ENCODE measurements at regions not wholly inside any gene's neighbourhood (a gene's known extent, or its start where the extent isn't known, plus 50 kb on each side); places are given as distances from the start of the nearest gene placed in this dataset.

- Histone ChIP-seq H3K27ac (no peak overlapping the region), H3K4me3 (no peak overlapping the region), H3K4me1 (replicated peaks in 1 of 2) (no peaks in the 10 kb centered on the region)
- in situ Hi-C loops (cut with MboI; ENCODE audit: low pct_unique_long_range_greater_than_20kb in 2 of 9, low sequenced_read_pairs in 9 of 9, unreplicated experiment in 9 of 9): no loop called here
- no peak for ATAC-seq (replicated peaks in 6 of 8)
- WGBS, 10 experiments: 0 to 100% (median 71%) methylated on average over 1 to 5 of the region's 5 CpGs
Measured at GRCh38 chr15:79230766-79231165, 51.8 kb upstream of the ANKRD34C start.

GRCh38 chr15:79222808-79223207 is 59.7 kb upstream of the ANKRD34C start:
- no peaks in the 10 kb centered on the region for H3K4me1 ChIP-seq (replicated peaks in 1 of 2)
- in situ Hi-C loops (cut with MboI; ENCODE audit: low pct_unique_long_range_greater_than_20kb in 2 of 9, low sequenced_read_pairs in 9 of 9, unreplicated experiment in 9 of 9): no loop called here
- H3K4me3 ChIP-seq: no peak overlapping the region
- no peak overlapping the region for H3K27ac ChIP-seq
- 0 to 100% (median 22%) methylated on average over 1 of the region's 2 CpGs; no CpG with 5 or more reads in 7 of the 10 experiments for WGBS, 10 experiments
- ATAC-seq (replicated peaks in 6 of 8): no peak

- ATAC-seq (replicated peaks in 6 of 8): no peak
- 37 to 50% (median 50%) methylated on average over 1 to 2 of the region's 2 CpGs; no CpG with 5 or more reads in 7 of the 10 experiments for WGBS, 10 experiments
- Histone ChIP-seq H3K4me3 (no peak overlapping the region), H3K4me1 (replicated peaks in 1 of 2) (no peaks in the 10 kb centered on the region), H3K27ac (no peak overlapping the region)
- in situ Hi-C loops (cut with MboI; ENCODE audit: low pct_unique_long_range_greater_than_20kb in 2 of 9, low sequenced_read_pairs in 9 of 9, unreplicated experiment in 9 of 9): no loop called here
Measured at GRCh38 chr15:79221696-79222095, 60.8 kb upstream of the ANKRD34C start.

- H3K4me1 ChIP-seq (replicated peaks in 1 of 2): no peaks in the 10 kb centered on the region
- ATAC-seq (replicated peaks in 6 of 8): peak in 2 of 8 experiments; percentile 58 to 61
- H3K4me3 ChIP-seq: no peak overlapping the region
- WGBS, 10 experiments: 0 to 80% (median 44%) methylated on average over 1 to 2 of the region's 4 CpGs; no CpG with 5 or more reads in 4 of the 10 experiments
- in situ Hi-C loops (cut with MboI; ENCODE audit: low pct_unique_long_range_greater_than_20kb in 2 of 9, low sequenced_read_pairs in 9 of 9, unreplicated experiment in 9 of 9): no loop called here
- H3K27ac ChIP-seq: no peak overlapping the region
Measured at GRCh38 chr15:79219393-79220056, 63.0 kb upstream of the ANKRD34C start.

GRCh38 chr15:79218588-79219200 is 63.8 kb upstream of the ANKRD34C start:
- Histone ChIP-seq H3K4me1 (replicated peaks in 1 of 2) (no peaks in the 10 kb centered on the region), H3K4me3 (no peak overlapping the region), H3K27ac (no peak overlapping the region)
- ATAC-seq (replicated peaks in 6 of 8): peak in 3 of 8 experiments; percentile 22 to 67 (median 43)
- in situ Hi-C loops (cut with MboI; ENCODE audit: low pct_unique_long_range_greater_than_20kb in 2 of 9, low sequenced_read_pairs in 9 of 9, unreplicated experiment in 9 of 9): no loop called here
- WGBS, 10 experiments: 0 to 90% (median 51%) methylated on average over 1 to 4 of the region's 5 CpGs

GRCh38 chr15:79213650-79214049 is 68.9 kb upstream of the ANKRD34C start:
- 23 to 75% (median 48%) methylated on average over 1 to 3 of the region's 3 CpGs; no CpG with 5 or more reads in 4 of the 10 experiments for WGBS, 10 experiments
- no peaks in the 10 kb centered on the region for H3K4me1 ChIP-seq (replicated peaks in 1 of 2)
- ATAC-seq (replicated peaks in 6 of 8): no peak
- no peak overlapping the region for H3K4me3 ChIP-seq
- in situ Hi-C loops (cut with MboI; ENCODE audit: low pct_unique_long_range_greater_than_20kb in 2 of 9, low sequenced_read_pairs in 9 of 9, unreplicated experiment in 9 of 9): no loop called here
- H3K27ac ChIP-seq: no peak overlapping the region

- in situ Hi-C loops (cut with MboI; ENCODE audit: low pct_unique_long_range_greater_than_20kb in 2 of 9, low sequenced_read_pairs in 9 of 9, unreplicated experiment in 9 of 9): no loop called here
- ATAC-seq (replicated peaks in 6 of 8): peak in 3 of 8 experiments; percentile 18 to 43 (median 24)
Measured at GRCh38 chr15:79212589-79213157, 69.8 kb upstream of the ANKRD34C start.

GRCh38 chr15:79211481-79211880 is 71.0 kb upstream of the ANKRD34C start:
- in situ Hi-C loops (cut with MboI; ENCODE audit: low pct_unique_long_range_greater_than_20kb in 2 of 9, low sequenced_read_pairs in 9 of 9, unreplicated experiment in 9 of 9): no loop called here
- H3K4me1 ChIP-seq (replicated peaks in 1 of 2): no peaks in the 10 kb centered on the region
- no peak overlapping the region for H3K4me3 ChIP-seq
- 0 to 100% (median 89%) methylated on average over 1 of the region's 1 CpG; no CpG with 5 or more reads in 1 of the 10 experiments for WGBS, 10 experiments
- no peak for ATAC-seq (replicated peaks in 6 of 8)
- H3K27ac ChIP-seq: no peak overlapping the region

More at GRCh38 chr15:79212589-79213157, 69.8 kb upstream of the ANKRD34C start:
- 36 to 100% (median 60%) methylated on average over 1 to 9 of the region's 11 CpGs; no CpG with 5 or more reads in 3 of the 10 experiments for WGBS, 10 experiments
- Histone ChIP-seq H3K27ac (no peak overlapping the region), H3K4me1 (replicated peaks in 1 of 2) (no peaks in the 10 kb centered on the region), H3K4me3 (no peak overlapping the region)

- in situ Hi-C loops (cut with MboI; ENCODE audit: low pct_unique_long_range_greater_than_20kb in 2 of 9, low sequenced_read_pairs in 9 of 9, unreplicated experiment in 9 of 9): no loop called here
- WGBS, 10 experiments: 20 to 80% (median 40%) methylated on average over 1 to 11 of the region's 17 CpGs; no CpG with 5 or more reads in 3 of the 10 experiments
- no peak for ATAC-seq (replicated peaks in 6 of 8)
- no peak overlapping the region for H3K27ac ChIP-seq
- H3K4me1 ChIP-seq (replicated peaks in 1 of 2): no peaks in the 10 kb centered on the region
- H3K4me3 ChIP-seq: no peak overlapping the region
Measured at GRCh38 chr15:79209690-79210089, 72.8 kb upstream of the ANKRD34C start.

GRCh38 chr15:79209116-79209515 is 73.4 kb upstream of the ANKRD34C start:
- H3K4me1 ChIP-seq (replicated peaks in 1 of 2): no peaks in the 10 kb centered on the region
- WGBS, 10 experiments: 72 to 100% (median 89%) methylated on average over 1 to 6 of the region's 7 CpGs; no CpG with 5 or more reads in 2 of the 10 experiments
- ATAC-seq (replicated peaks in 6 of 8): peak in 5 of 8 experiments; percentile 26 to 70 (median 31)
- in situ Hi-C loops (cut with MboI; ENCODE audit: low pct_unique_long_range_greater_than_20kb in 2 of 9, low sequenced_read_pairs in 9 of 9, unreplicated experiment in 9 of 9): no loop called here
- H3K27ac ChIP-seq: no peak overlapping the region
- H3K4me3 ChIP-seq: no peak overlapping the region

GRCh38 chr15:79208179-79208578 is 74.3 kb upstream of the ANKRD34C start:
- ATAC-seq (replicated peaks in 6 of 8): no peak
- H3K4me1 ChIP-seq (replicated peaks in 1 of 2): no peaks in the 10 kb centered on the region
- WGBS, 10 experiments: 0 to 80% (median 20%) methylated on average over 1 to 3 of the region's 3 CpGs; no CpG with 5 or more reads in 3 of the 10 experiments
- H3K27ac ChIP-seq: no peak overlapping the region
- H3K4me3 ChIP-seq: no peak overlapping the region
- in situ Hi-C loops (cut with MboI; ENCODE audit: low pct_unique_long_range_greater_than_20kb in 2 of 9, low sequenced_read_pairs in 9 of 9, unreplicated experiment in 9 of 9): no loop called here

- Histone ChIP-seq H3K27ac (no peak overlapping the region), H3K4me3 (no peak overlapping the region), H3K4me1 (replicated peaks in 1 of 2) (no peaks in the 10 kb centered on the region)
- in situ Hi-C loops (cut with MboI; ENCODE audit: low pct_unique_long_range_greater_than_20kb in 2 of 9, low sequenced_read_pairs in 9 of 9, unreplicated experiment in 9 of 9): no loop called here
- no peak for ATAC-seq (replicated peaks in 6 of 8)
- WGBS, 10 experiments: 0 to 100% (median 36%) methylated on average over 1 to 2 of the region's 2 CpGs; no CpG with 5 or more reads in 2 of the 10 experiments
Measured at GRCh38 chr15:79206940-79207339, 75.6 kb upstream of the ANKRD34C start.

- no peak for ATAC-seq (replicated peaks in 6 of 8)
- Histone ChIP-seq H3K4me1 (replicated peaks in 1 of 2) (no peaks in the 10 kb centered on the region), H3K27ac (no peak overlapping the region), H3K4me3 (no peak overlapping the region)
- in situ Hi-C loops (cut with MboI; ENCODE audit: low pct_unique_long_range_greater_than_20kb in 2 of 9, low sequenced_read_pairs in 9 of 9, unreplicated experiment in 9 of 9): no loop called here
- 0 to 100% (median 71%) methylated on average over 1 to 9 of the region's 16 CpGs; no CpG with 5 or more reads in 1 of the 10 experiments for WGBS, 10 experiments
Measured at GRCh38 chr15:79204886-79205675, 77.4 kb upstream of the ANKRD34C start.
